PC-9 (cell line): ENCODE measurements at regions not wholly inside any gene's neighbourhood (a gene's known extent, or its start where the extent isn't known, plus 50 kb on each side); places are given as distances from the start of the nearest gene placed in this dataset.

ENCODE experiments used
- BruUV-seq: library from RNA; stranded (reverse); fragments of 400-500 nt; replicated peaks from 2 replicates; lab custom pipeline; 2021; lab: Mats Ljungman, UMichigan
- CTCF ChIA-PET: fragments of 300-600 bp; sonication (Branson Sonifier 250); formaldehyde crosslinking; loops from one replicate; lab custom pipeline; 2022; ENCODE audit warnings: antibody characterized with exemption; lab: Charles Lee
- POLR2A ChIA-PET: fragments of 300-600 bp; sonication (Branson Sonifier 250); formaldehyde crosslinking; loops from one replicate; lab custom pipeline; 2022; ENCODE audit warnings: antibody characterized with exemption; ENCODE audit not compliant: unreplicated experiment; lab: Charles Lee
- DNase-seq, 2 experiments: peaks; one replicate each; pipeline versions ENCODE4 v3.0.0 to v3.0.0-alpha.2; 2015 to 2022; ENCODE audit warnings: mixed read lengths in 1 of 2
- H2AFZ ChIP-seq: fragments of 200-600 bp; sonication (generic); 2 replicates; pipeline ENCODE4 v1.8.1; 2017; ENCODE audit warnings: antibody characterized with exemption
- H3F3A ChIP-seq: fragments of 200-600 bp; sonication (generic); 2 replicates; pipeline ENCODE4 v1.8.1; 2017; ENCODE audit warnings: antibody characterized with exemption, mild to moderate bottlenecking, low read depth; ENCODE audit not compliant: insufficient read depth
- H3K27ac ChIP-seq: fragments of 200-600 bp; sonication (generic); 2 replicates; pipeline ENCODE4 v1.6.1; 2016; ENCODE audit warnings: mixed run types
- H3K27me3 ChIP-seq: fragments of 200-600 bp; sonication (generic); 2 replicates; pipeline ENCODE4 v1.6.1; 2016; ENCODE audit warnings: low read depth, mixed run types; ENCODE audit not compliant: insufficient read depth
- H3K36me3 ChIP-seq: fragments of 200-600 bp; sonication (generic); 2 replicates; pipeline ENCODE4 v1.6.1; 2016; ENCODE audit warnings: low read depth, mixed run types
- H3K4me1 ChIP-seq: fragments of 200-600 bp; sonication (generic); replicated peaks from 2 replicates; pipeline ENCODE4 v1.6.1; 2016; ENCODE audit warnings: mixed run types; ENCODE audit not compliant: insufficient read depth
- H3K4me2 ChIP-seq: fragments of 200-600 bp; sonication (generic); 2 replicates; pipeline ENCODE4 v1.6.1; 2017; ENCODE audit warnings: mixed run types
- H3K4me3 ChIP-seq: fragments of 200-600 bp; sonication (generic); 2 replicates; pipeline ENCODE4 v1.6.1; 2016; ENCODE audit warnings: mixed run types
- H3K79me2 ChIP-seq: fragments of 200-600 bp; sonication (generic); 2 replicates; pipeline ENCODE4 v1.6.1; 2017; ENCODE audit warnings: low read depth, mixed run types
- H3K9me2 ChIP-seq: fragments of 200-600 bp; sonication (generic); 2 replicates; pipeline ENCODE4 v1.8.1; 2017; ENCODE audit warnings: mild to moderate bottlenecking; ENCODE audit not compliant: insufficient read depth
- H3K9me3 ChIP-seq: fragments of 200-600 bp; sonication (generic); 2 replicates; pipeline ENCODE4 v1.8.1; 2016; ENCODE audit warnings: low read depth; ENCODE audit not compliant: insufficient read depth
- H4K20me1 ChIP-seq: fragments of 200-600 bp; sonication (generic); 2 replicates; pipeline ENCODE4 v1.8.1; 2017; ENCODE audit not compliant: insufficient read depth
- CTCF ChIP-seq: fragments of 200-600 bp; sonication (generic); conservative IDR thresholded peaks from 2 replicates; pipeline ENCODE4 v1.6.1; 2017; ENCODE audit warnings: mixed run types, antibody characterized with exemption, mild to moderate bottlenecking, moderate library complexity
- EZH2 ChIP-seq: fragments of 200-600 bp; sonication (generic); IDR thresholded peaks from 2 replicates; pipeline ENCODE4 v1.8.0; 2017; ENCODE audit warnings: antibody characterized with exemption, low read depth
- intact Hi-C: fragments of 100-400 bp; cut with micrococcal nuclease; formaldehyde crosslinking; loops from one replicate; pipeline ENCODE4 v1.10.0; 2022; ENCODE audit not compliant: unreplicated experiment

- Histone ChIP-seq H3F3A (no peaks in the 10 kb centered on the region), H3K36me3 (no peaks in the 10 kb centered on the region), H4K20me1 (no peaks in the 10 kb centered on the region), H3K9me3 (no peaks in the 10 kb centered on the region), H3K79me2 (no peaks in the 10 kb centered on the region), H3K27me3 (no peaks in the 10 kb centered on the region), H3K4me3 (no peak overlapping the region), H3K9me2 (no peaks in the 10 kb centered on the region), H2AFZ (no peak overlapping the region), H3K4me1 (no peaks in the 10 kb centered on the region), H3K4me2 (no peak overlapping the region), H3K27ac (no peak overlapping the region)
- ChIA-PET CTCF (no interaction called here), POLR2A (no interaction called here)
- intact Hi-C loops, result no loop called here
- TF ChIP-seq EZH2 (no peak), CTCF (no peak)
- no peak for DNase-seq
- BruUV-seq, result no TSS peak
Observed at GRCh38 chr4:181245326-181245725, 997.9 kb upstream of the TENM3 start.

- Histone ChIP-seq H3K27ac (no peak overlapping the region), H3K9me2 (no peaks in the 10 kb centered on the region), H3K4me1 (no peaks in the 10 kb centered on the region), H3K4me3 (no peak overlapping the region), H3K9me3 (no peaks in the 10 kb centered on the region), H2AFZ (no peak overlapping the region), H4K20me1 (no peaks in the 10 kb centered on the region), H3K27me3 (no peaks in the 10 kb centered on the region), H3K4me2 (no peak overlapping the region), H3K36me3 (no peaks in the 10 kb centered on the region), H3K79me2 (no peaks in the 10 kb centered on the region), H3F3A (no peaks in the 10 kb centered on the region)
- intact Hi-C loops, result no loop called here
- ChIA-PET CTCF (no interaction called here), POLR2A (no interaction called here)
- no peak for DNase-seq
- no peak for TF ChIP-seq EZH2
- no peak for TF ChIP-seq CTCF
- no TSS peak for BruUV-seq
Observed at GRCh38 chr4:181249031-181249430, 994.2 kb upstream of the TENM3 start.

GRCh38 chr4:181254771-181255170 lies 988.4 kb upstream of the TENM3 start:
- intact Hi-C loops, result no loop called here
- H3K36me3 ChIP-seq, result no peaks in the 10 kb centered on the region
- no peaks in the 10 kb centered on the region for H3K79me2 ChIP-seq
- H3K4me2 ChIP-seq, result no peak overlapping the region
- DNase-seq, result no peak
- H4K20me1 ChIP-seq, result no peaks in the 10 kb centered on the region
- no peak overlapping the region for H3K4me3 ChIP-seq
- no TSS peak for BruUV-seq
- ChIA-PET POLR2A (no interaction called here), CTCF (no interaction called here)
- TF ChIP-seq CTCF (no peak), EZH2 (no peak)
- no peaks in the 10 kb centered on the region for H3K9me3 ChIP-seq
- no peaks in the 10 kb centered on the region for H3K27me3 ChIP-seq
- no peaks in the 10 kb centered on the region for H3F3A ChIP-seq
- no peaks in the 10 kb centered on the region for H3K4me1 ChIP-seq
- no peaks in the 10 kb centered on the region for H3K9me2 ChIP-seq
- no peak overlapping the region for H2AFZ ChIP-seq
- no peak overlapping the region for H3K27ac ChIP-seq
